ENCODE measurements at regions not wholly inside any gene's neighbourhood (a gene's known extent, or its start where the extent isn't known, plus 50 kb on each side); places are given as distances from the start of the nearest gene placed in this dataset.

- Mint-ChIP-seq H3K9me3 (peaks cover 6% of the 10 kb centered on the region; the same call in 2 of the 3 replicates), H3K27ac (no peak overlapping the region), H3K27me3 (ENCODE audit: insufficient read depth, low read depth, poor library complexity) (no peaks in the 10 kb centered on the region), H3K36me3 (ENCODE audit: low read depth) (no peaks in the 10 kb centered on the region), H3K4me3 (no peak overlapping the region), H3K4me1 (no peaks in the 10 kb centered on the region)
- no peak for DNase-seq (ENCODE audit: low spot score)
- no peak overlapping the region for H3K27ac ChIP-seq (ENCODE audit: low read depth)
- peaks cover 3% of the 10 kb centered on the region; the same call in 1 of the 2 replicates for H3K36me3 ChIP-seq (ENCODE audit: insufficient read depth)
- H3K4me2 ChIP-seq = no peak overlapping the region
- ATAC-seq = no peak
- no peaks in the 10 kb centered on the region for H3K4me1 ChIP-seq (ENCODE audit: insufficient read depth)
- peaks cover 4% of the 10 kb centered on the region; the same call in 1 of the 2 replicates for H3K9me2 ChIP-seq (ENCODE audit: insufficient read depth)
- H3K27me3 ChIP-seq (ENCODE audit: insufficient read depth) = no peaks in the 10 kb centered on the region
- TF ChIP-seq NANOG (IDR thresholded peaks at IDR 0.05; ENCODE audit: borderline replicate concordance) (no peak), ZNF462 (CRISPR knock-in tag; IDR thresholded peaks at IDR 0.05) (no peak), EZH2phosphoT487 (IDR thresholded peaks at IDR 0.05; ENCODE audit: unreplicated experiment) (no peak), CTCF (conservative IDR thresholded peaks at IDR 0.05; ENCODE audit: low read depth in 2 of 2) (no peak), ETS1 (IDR thresholded peaks at IDR 0.05) (no peak), REST (IDR thresholded peaks at IDR 0.05; ENCODE audit: unreplicated experiment) (no peak), EZH2 (IDR thresholded peaks at IDR 0.05; ENCODE audit: low read depth, unreplicated experiment) (no peak), ZNF114 (CRISPR knock-in tag; IDR thresholded peaks at IDR 0.05) (no peak), ZNF331 (CRISPR knock-in tag; IDR thresholded peaks at IDR 0.05; ENCODE audit: low read depth) (no peak), CREB1 (CRISPR knock-in tag; IDR thresholded peaks at IDR 0.05; ENCODE audit: low read depth) (no peak), STAT1 (IDR thresholded peaks at IDR 0.05; ENCODE audit: unreplicated experiment) (no peak), JUNB (IDR thresholded peaks at IDR 0.05; ENCODE audit: unreplicated experiment) (no peak), POLR2AphosphoS5 (IDR thresholded peaks at IDR 0.05; ENCODE audit: low read depth) (no peak)
- H3K79me2 ChIP-seq (replicated peaks; ENCODE audit: insufficient read depth) = no peaks in the 10 kb centered on the region
- H3F3A ChIP-seq (replicated peaks; ENCODE audit: low read depth) = no peaks in the 10 kb centered on the region
- no peak overlapping the region for H3K4me3 ChIP-seq
- no peaks in the 10 kb centered on the region for H4K20me1 ChIP-seq (replicated peaks; ENCODE audit: insufficient read depth)
- H2AFZ ChIP-seq = no peak overlapping the region
Observed at GRCh38 chr5:117547192-117547591, 972.6 kb upstream of the SEMA6A start.

Measured in GM23338 (cell line).